ENCODE measurements at regions not wholly inside any gene's neighbourhood (a gene's known extent, or its start where the extent isn't known, plus 50 kb on each side); places are given as distances from the start of the nearest gene placed in this dataset.

- Mint-ChIP-seq H3K9me3 (peaks cover 3% of the 10 kb centered on the region), H3K4me1 (no peaks in the 10 kb centered on the region), H3K27ac (no peak overlapping the region), H3K4me3 (no peak overlapping the region), H3K27me3 (no peaks in the 10 kb centered on the region), H3K36me3 (ENCODE audit: low read depth) (no peaks in the 10 kb centered on the region)
- ChIA-PET CTCF (no interaction called here), POLR2A (no interaction called here)
- no peak for DNase-seq
Measured at GRCh38 chr10:130962240-130963051, 349.1 kb downstream of the TCERG1L start.

DNA sequence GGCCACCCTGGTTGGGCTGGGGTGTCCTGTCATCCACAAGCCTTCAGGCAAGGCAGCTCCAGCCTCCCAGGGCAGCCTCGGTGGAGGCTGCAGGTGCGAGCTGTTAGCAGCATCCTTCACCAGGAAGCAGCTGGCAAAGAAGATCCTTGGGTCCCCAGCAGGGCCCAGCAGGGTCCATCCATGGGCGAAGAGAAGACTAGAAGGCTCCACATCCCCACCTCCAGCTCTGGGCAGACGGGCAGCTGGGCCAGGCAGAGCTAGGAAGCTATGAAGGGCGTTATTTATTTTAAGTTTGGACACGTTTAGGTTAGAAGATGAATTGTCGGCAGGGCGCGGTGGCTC, 348.5 kb downstream of the TCERG1L start:
- CTCF ChIA-PET = no interaction called here
- no peaks in the 10 kb centered on the region for H3K4me1 Mint-ChIP-seq
- no peaks in the 10 kb centered on the region for H3K36me3 Mint-ChIP-seq (ENCODE audit: low read depth)
- POLR2A ChIA-PET = no interaction called here
- H3K4me3 Mint-ChIP-seq = no peak overlapping the region
- H3K27ac Mint-ChIP-seq = no peak overlapping the region
- H3K27me3 Mint-ChIP-seq = no peaks in the 10 kb centered on the region
- no peak for DNase-seq
- H3K9me3 Mint-ChIP-seq = peaks cover 3% of the 10 kb centered on the region

DNA sequence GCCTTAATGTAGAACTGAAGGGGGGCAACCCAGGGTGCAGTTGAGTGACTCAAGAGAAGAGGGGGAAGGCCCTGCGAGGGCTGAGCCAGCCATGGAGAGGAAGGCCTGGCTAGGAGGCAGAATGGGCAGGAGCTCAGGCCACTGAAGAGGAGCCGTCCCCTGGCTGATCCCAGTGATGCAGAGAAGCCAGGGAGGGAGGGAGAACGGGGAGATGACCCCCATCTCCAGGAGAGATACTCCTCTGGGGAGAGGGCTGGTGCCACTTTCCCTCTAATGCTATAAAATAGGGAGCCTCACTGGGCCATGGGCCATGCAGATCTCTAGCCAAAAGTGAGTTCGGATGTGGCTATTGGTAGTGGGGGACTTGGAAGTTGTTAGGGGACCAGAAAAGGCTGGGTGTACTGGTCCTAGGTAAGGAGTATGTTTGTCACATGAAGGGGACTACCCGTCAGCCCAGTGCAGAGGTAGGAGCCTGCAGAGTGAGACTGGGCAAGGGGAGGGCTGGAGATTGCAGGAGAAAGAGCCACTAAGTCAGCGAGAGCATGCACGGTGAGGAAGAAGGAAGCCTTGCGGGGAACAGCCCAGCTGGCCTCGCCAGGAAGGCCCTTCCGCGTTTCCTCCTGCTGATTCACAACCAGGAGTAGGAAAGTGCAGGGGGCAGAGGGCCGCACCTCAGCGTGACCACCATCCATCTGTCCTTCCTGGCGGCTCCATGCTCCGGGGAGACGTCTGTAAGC, 347.6 kb downstream of the TCERG1L start:
- Mint-ChIP-seq H3K36me3 (ENCODE audit: low read depth) (no peaks in the 10 kb centered on the region), H3K9me3 (peaks cover 3% of the 10 kb centered on the region), H3K4me3 (no peak overlapping the region), H3K4me1 (no peaks in the 10 kb centered on the region), H3K27me3 (no peaks in the 10 kb centered on the region), H3K27ac (no peak overlapping the region)
- DNase-seq = no peak
- CTCF ChIA-PET = no interaction called here
- POLR2A ChIA-PET = no interaction called here

GRCh38 chr10:130964771-130965170, 346.8 kb downstream of the TCERG1L start:
- Mint-ChIP-seq H3K4me3 (no peak overlapping the region), H3K27me3 (no peaks in the 10 kb centered on the region), H3K27ac (no peak overlapping the region), H3K4me1 (no peaks in the 10 kb centered on the region), H3K9me3 (peaks cover 3% of the 10 kb centered on the region), H3K36me3 (ENCODE audit: low read depth) (no peaks in the 10 kb centered on the region)
- CTCF ChIA-PET = no interaction called here
- DNase-seq = no peak
- POLR2A ChIA-PET = no interaction called here

DNA sequence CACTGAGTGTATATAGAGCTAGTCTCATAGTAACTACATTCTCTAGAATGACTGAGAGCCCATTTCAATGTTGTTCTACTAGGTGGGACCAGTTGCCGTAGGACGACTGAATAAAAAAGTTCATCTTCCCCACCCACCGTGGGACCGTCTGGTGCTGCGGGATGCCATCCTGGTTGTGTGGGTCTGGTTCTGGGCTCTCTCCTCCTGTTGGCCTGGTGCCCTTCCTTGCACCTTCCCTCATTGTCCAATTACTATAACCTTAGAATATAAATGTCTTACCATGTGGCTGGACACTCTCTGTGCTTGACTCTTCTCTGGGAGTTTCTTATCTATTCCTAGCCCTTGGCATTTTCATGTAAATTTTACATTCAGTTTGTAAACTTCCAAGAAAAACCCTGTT, 344.4 kb downstream of the TCERG1L start:
- H3K4me1 Mint-ChIP-seq = no peaks in the 10 kb centered on the region
- no peak overlapping the region for H3K4me3 Mint-ChIP-seq
- peaks cover 3% of the 10 kb centered on the region for H3K9me3 Mint-ChIP-seq
- ChIA-PET CTCF (no interaction called here), POLR2A (no interaction called here)
- H3K27me3 Mint-ChIP-seq = no peaks in the 10 kb centered on the region
- no peak for DNase-seq
- no peaks in the 10 kb centered on the region for H3K36me3 Mint-ChIP-seq (ENCODE audit: low read depth)
- no peak overlapping the region for H3K27ac Mint-ChIP-seq

DNA sequence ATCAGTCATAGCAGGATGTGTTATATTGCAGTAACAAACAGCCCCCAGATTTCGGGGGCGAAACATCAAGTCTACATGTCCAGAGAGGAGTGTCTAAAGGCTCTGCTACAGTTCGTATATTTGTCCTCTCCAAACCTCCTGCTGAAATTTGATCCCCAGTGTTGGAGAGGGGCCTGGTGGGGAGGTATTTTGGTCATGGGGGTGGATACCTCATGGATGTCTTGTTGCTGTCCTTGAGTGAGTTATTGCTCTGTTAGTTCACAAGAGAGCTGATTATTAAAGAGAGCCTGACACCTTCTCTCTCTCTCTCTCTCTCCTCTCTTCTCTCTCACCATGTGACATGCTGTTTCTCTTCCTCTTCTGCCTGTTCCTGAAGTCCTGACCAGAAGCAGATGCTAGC, 343.7 kb downstream of the TCERG1L start:
- Mint-ChIP-seq H3K36me3 (ENCODE audit: low read depth) (no peaks in the 10 kb centered on the region), H3K9me3 (peaks cover 3% of the 10 kb centered on the region), H3K27me3 (no peaks in the 10 kb centered on the region), H3K4me1 (no peaks in the 10 kb centered on the region), H3K27ac (no peak overlapping the region), H3K4me3 (no peak overlapping the region)
- ChIA-PET POLR2A (no interaction called here), CTCF (no interaction called here)
- DNase-seq = no peak

DNA sequence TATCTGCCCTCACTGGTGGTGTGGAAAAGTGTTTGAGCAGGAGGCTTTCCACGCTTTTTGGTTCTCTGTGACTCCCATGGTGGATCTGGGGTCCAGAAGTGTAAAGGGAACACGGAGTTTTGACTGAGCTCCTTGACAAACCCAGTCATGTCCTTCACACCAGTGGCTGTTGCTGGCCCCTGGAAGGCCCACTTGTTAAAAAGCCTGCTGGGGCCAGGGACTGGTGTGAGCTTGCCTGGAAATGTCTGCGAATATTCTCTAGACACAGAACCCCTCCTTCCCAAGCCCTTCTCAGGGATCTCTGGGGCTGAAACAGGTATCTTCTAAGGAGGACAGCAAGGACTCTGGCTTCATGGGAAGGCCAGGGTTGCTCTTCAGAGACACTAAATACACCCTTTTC, 343.0 kb downstream of the TCERG1L start:
- H3K9me3 Mint-ChIP-seq = peaks cover 3% of the 10 kb centered on the region
- H3K27me3 Mint-ChIP-seq = no peaks in the 10 kb centered on the region
- H3K36me3 Mint-ChIP-seq (ENCODE audit: low read depth) = no peaks in the 10 kb centered on the region
- H3K4me3 Mint-ChIP-seq = no peak overlapping the region
- no peaks in the 10 kb centered on the region for H3K4me1 Mint-ChIP-seq
- CTCF ChIA-PET = no interaction called here
- no peak for DNase-seq
- no peak overlapping the region for H3K27ac Mint-ChIP-seq
- POLR2A ChIA-PET = no interaction called here

DNA sequence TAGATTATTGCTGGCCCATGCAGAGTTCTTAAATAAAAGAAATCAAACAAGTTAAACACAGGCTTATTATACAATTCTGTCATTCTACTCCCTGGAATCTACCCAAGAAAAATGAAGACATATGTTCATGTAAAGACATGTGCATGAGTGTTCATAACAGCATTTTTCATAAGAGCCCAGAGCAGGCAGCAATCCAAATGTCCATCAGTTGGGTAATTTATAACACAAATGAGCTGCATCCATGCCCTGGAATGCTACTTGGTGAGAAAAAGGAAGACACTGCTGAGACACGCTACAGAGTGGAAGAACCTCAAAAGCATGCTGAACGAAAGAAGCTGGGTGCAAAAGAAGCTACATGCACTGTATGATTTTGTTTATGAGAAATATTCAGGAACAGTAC, 342.6 kb downstream of the TCERG1L start:
- Mint-ChIP-seq H3K9me3 (peaks cover 3% of the 10 kb centered on the region), H3K36me3 (ENCODE audit: low read depth) (no peaks in the 10 kb centered on the region), H3K4me1 (no peaks in the 10 kb centered on the region), H3K4me3 (no peak overlapping the region), H3K27me3 (no peaks in the 10 kb centered on the region), H3K27ac (no peak overlapping the region)
- no peak for DNase-seq
- ChIA-PET POLR2A (no interaction called here), CTCF (no interaction called here)

- no peaks in the 10 kb centered on the region for H3K27me3 Mint-ChIP-seq
- no peaks in the 10 kb centered on the region for H3K4me1 Mint-ChIP-seq
- H3K27ac Mint-ChIP-seq = no peak overlapping the region
- no peak overlapping the region for H3K4me3 Mint-ChIP-seq
- H3K36me3 Mint-ChIP-seq (ENCODE audit: low read depth) = no peaks in the 10 kb centered on the region
- no peak for DNase-seq
- ChIA-PET POLR2A (no interaction called here), CTCF (no interaction called here)
- no peaks in the 10 kb centered on the region for H3K9me3 Mint-ChIP-seq
Measured at GRCh38 chr10:130969700-130970099, 341.8 kb downstream of the TCERG1L start.

DNA sequence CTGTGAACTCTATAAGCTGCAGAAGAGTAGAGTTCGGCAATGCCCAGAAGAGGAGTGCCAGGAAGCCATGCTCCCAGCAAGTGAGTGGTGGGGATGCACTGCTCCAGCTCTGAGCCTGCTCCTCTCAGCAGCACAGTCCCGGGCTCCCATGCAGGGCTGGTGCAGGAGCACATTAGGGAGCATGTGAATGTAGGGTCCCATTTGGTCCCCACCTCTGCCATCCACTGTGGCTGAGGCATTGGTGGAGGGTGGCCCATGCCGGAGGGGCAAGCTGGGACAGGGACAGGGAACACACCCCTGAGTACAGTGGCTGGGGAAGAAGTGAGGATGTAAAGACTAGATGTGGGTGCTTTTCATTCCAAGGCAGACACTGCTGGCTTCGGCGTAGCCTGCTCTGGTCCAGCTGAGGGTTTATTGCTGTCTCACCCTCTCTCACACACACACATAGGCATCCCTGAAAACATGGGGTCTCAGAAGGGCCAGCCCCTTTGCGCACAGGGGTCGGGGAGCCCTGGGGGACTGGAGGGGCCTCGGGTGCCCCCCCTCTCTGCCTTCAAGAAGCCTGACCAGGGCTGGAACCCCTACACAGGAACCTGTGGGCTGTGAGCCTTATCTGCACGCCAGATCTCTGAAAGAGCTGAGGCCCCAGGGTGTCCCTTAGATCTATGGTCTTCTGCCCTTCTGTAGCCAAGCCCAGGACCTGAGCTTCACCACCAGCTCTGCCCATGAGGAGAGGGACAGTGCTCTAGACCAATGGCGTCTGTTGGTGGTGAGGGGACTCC, 341.0 kb downstream of the TCERG1L start:
- Mint-ChIP-seq H3K4me3 (no peak overlapping the region), H3K36me3 (ENCODE audit: low read depth) (no peaks in the 10 kb centered on the region), H3K27ac (no peak overlapping the region), H3K27me3 (no peaks in the 10 kb centered on the region), H3K9me3 (no peaks in the 10 kb centered on the region), H3K4me1 (no peaks in the 10 kb centered on the region)
- no peak for DNase-seq
- CTCF ChIA-PET = no interaction called here
- POLR2A ChIA-PET = no interaction called here

GRCh38 chr10:130971123-130971435, 340.4 kb downstream of the TCERG1L start:
- POLR2A ChIA-PET = no interaction called here
- CTCF ChIA-PET = no interaction called here
- Mint-ChIP-seq H3K4me3 (no peak overlapping the region), H3K4me1 (no peaks in the 10 kb centered on the region), H3K36me3 (ENCODE audit: low read depth) (no peaks in the 10 kb centered on the region), H3K9me3 (no peaks in the 10 kb centered on the region), H3K27me3 (no peaks in the 10 kb centered on the region), H3K27ac (no peak overlapping the region)
- no peak for DNase-seq

DNA sequence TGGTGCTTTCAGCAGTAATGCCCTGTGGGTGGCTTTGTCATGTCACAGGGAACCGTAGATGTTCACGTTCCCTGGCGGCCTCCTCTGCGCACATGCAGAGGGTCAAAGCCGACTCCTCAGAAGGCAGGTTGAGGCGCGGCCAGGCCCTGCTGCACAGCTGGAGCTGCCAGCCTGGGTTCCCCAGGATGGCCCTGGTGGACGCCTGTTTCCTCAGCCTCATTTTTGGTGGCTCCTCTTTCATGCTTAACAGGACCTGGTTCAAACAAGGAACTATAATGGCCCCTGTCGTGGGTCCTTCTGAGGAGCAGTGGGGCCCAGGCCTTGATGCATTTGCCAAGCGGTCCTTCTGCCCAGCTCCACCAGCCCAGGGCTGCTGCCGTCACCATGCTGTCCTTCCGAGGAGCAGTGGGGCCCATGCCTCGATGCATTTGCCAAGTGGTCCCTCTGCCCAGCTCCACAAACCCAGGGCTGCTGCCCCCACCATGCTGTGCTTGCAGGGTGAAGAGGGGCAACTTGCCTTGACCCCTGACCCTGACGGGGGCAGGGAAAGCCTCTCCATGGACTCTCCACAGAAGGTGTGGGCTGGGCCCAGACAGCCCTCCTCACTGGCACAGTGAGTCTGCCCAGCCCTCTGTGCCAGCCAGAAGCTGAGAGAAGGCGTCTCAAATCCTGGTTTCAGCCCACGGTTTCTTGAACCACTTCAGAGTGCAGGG, 338.2 kb downstream of the TCERG1L start:
- no peaks in the 10 kb centered on the region for H3K9me3 Mint-ChIP-seq
- ChIA-PET CTCF (no interaction called here), POLR2A (no interaction called here)
- no peak overlapping the region for H3K27ac Mint-ChIP-seq
- no peak overlapping the region for H3K4me3 Mint-ChIP-seq
- no peaks in the 10 kb centered on the region for H3K4me1 Mint-ChIP-seq
- peak; percentile 0 for DNase-seq
- no peaks in the 10 kb centered on the region for H3K36me3 Mint-ChIP-seq (ENCODE audit: low read depth)
- no peaks in the 10 kb centered on the region for H3K27me3 Mint-ChIP-seq

GRCh38 chr10:130974166-130974565, 337.4 kb downstream of the TCERG1L start:
- no peaks in the 10 kb centered on the region for H3K9me3 Mint-ChIP-seq
- H3K4me3 Mint-ChIP-seq = no peak overlapping the region
- POLR2A ChIA-PET = no interaction called here
- no peak overlapping the region for H3K27ac Mint-ChIP-seq
- DNase-seq = no peak
- no peaks in the 10 kb centered on the region for H3K27me3 Mint-ChIP-seq
- no peaks in the 10 kb centered on the region for H3K36me3 Mint-ChIP-seq (ENCODE audit: low read depth)
- CTCF ChIA-PET = no interaction called here
- H3K4me1 Mint-ChIP-seq = no peaks in the 10 kb centered on the region
